ENCODE measurements at regions not wholly inside any gene's neighbourhood (a gene's known extent, or its start where the extent isn't known, plus 50 kb on each side); places are given as distances from the start of the nearest gene placed in this dataset.

DNA sequence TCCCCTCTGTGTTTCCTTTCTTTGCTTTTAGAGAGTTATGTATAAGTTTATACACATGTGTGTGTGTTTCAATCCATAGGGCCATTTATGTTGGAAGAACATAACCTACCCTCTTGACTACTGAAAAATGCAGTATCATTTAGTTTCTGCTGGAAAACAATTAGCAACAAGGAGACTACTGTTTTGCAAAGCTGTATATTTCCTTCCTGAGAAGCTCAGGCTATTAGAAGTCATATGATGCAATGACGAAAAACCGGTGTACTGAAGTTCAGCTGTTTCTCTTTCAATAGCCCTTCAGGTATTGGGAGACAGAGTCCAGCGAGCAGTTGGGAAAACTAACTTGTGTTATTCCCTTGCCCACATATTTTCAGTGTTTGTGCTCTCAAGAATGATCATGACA, 447.7 kb upstream of the GYPC start:
- TF ChIP-seq CTCF (IDR thresholded peaks at IDR 0.05) (no peak), POLR2AphosphoS5 (IDR thresholded peaks at IDR 0.05) (no peak), POLR2A (IDR thresholded peaks at IDR 0.05) (no peak)
